ENCODE measurements at regions not wholly inside any gene's neighbourhood (a gene's known extent, or its start where the extent isn't known, plus 50 kb on each side); places are given as distances from the start of the nearest gene placed in this dataset.

- TF ChIP-seq, protein P1, sequence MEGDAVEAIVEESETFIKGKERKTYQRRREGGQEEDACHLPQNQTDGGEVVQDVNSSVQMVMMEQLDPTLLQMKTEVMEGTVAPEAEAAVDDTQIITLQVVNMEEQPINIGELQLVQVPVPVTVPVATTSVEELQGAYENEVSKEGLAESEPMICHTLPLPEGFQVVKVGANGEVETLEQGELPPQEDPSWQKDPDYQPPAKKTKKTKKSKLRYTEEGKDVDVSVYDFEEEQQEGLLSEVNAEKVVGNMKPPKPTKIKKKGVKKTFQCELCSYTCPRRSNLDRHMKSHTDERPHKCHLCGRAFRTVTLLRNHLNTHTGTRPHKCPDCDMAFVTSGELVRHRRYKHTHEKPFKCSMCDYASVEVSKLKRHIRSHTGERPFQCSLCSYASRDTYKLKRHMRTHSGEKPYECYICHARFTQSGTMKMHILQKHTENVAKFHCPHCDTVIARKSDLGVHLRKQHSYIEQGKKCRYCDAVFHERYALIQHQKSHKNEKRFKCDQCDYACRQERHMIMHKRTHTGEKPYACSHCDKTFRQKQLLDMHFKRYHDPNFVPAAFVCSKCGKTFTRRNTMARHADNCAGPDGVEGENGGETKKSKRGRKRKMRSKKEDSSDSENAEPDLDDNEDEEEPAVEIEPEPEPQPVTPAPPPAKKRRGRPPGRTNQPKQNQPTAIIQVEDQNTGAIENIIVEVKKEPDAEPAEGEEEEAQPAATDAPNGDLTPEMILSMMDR (IDR thresholded peaks at IDR 0.05; ENCODE audit: low read depth, low read length, missing input control): no peak
- no peak for TF ChIP-seq REST (IDR thresholded peaks at IDR 0.05)
Measured at GRCh38 chr12:61037792-61038191, 1222.4 kb upstream of the USP15 start.
